Activated CD4-positive, alpha-beta T cell treated with anti-CD3 and anti-CD28 coated beads for 36 hours (primary cell): ENCODE measurements at regions not wholly inside any gene's neighbourhood (a gene's known extent, or its start where the extent isn't known, plus 50 kb on each side); places are given as distances from the start of the nearest gene placed in this dataset.

Experiments used
- ATAC-seq: fragments of 200-7000 bp; cut with Tn5 transposase; one replicate; pipeline ENCODE4 v1.10.0; 2021; ENCODE audit warnings: mild to moderate bottlenecking, moderate library complexity
- CTCF ChIA-PET: fragments of 350-600 bp; sonication (Branson Sonifier 250); formaldehyde crosslinking; loops from one replicate; lab custom pipeline; 2021; ENCODE audit warnings: antibody characterized with exemption; lab: Charles Lee
- POLR2A ChIA-PET: fragments of 350-600 bp; sonication (Branson Sonifier 250); formaldehyde crosslinking; loops from one replicate; lab custom pipeline; 2021; ENCODE audit warnings: antibody characterized with exemption, inconsistent platforms; lab: Charles Lee
- DNase-seq: peaks from one replicate; pipeline ENCODE4 v3.0.0-alpha.2; 2020
- H3K27ac Mint-ChIP-seq: one replicate; pipeline ENCODE4 v1.8.0; 2021; ENCODE audit warnings: mixed read lengths
- H3K27me3 Mint-ChIP-seq: one replicate; pipeline ENCODE4 v1.8.0; 2021; ENCODE audit warnings: mixed read lengths
- H3K36me3 Mint-ChIP-seq: one replicate; pipeline ENCODE4 v1.8.0; 2021; ENCODE audit warnings: low read depth, mixed read lengths
- H3K4me1 Mint-ChIP-seq: one replicate; pipeline ENCODE4 v1.8.0; 2021; ENCODE audit warnings: mixed read lengths
- H3K4me3 Mint-ChIP-seq: one replicate; pipeline ENCODE4 v1.8.0; 2021; ENCODE audit warnings: mild to moderate bottlenecking, moderate library complexity, mixed read lengths
- H3K9me3 Mint-ChIP-seq: one replicate; pipeline ENCODE4 v1.8.0; 2021; ENCODE audit warnings: low read depth, mixed read lengths
- intact Hi-C, 2 experiments: fragments of 100-400 bp; cut with DNase I in 1 of 2; cut with micrococcal nuclease in 1 of 2; formaldehyde crosslinking; loops; one replicate each; pipeline versions ENCODE4 v1.14.2 to v1.15.1; 2022 to 2024; cut with DNase I, micrococcal nuclease

- CTCF ChIA-PET: no interaction called here
- no peak overlapping the region for H3K27ac Mint-ChIP-seq
Observed at GRCh38 chr21:45350206-45350854, 54.6 kb upstream of the COL18A1 start.

GRCh38 chr21:45351061-45351460, 53.9 kb upstream of the COL18A1 start:
- CTCF ChIA-PET: no interaction called here
- no peak overlapping the region for H3K4me3 Mint-ChIP-seq
- H3K4me1 Mint-ChIP-seq: no peaks in the 10 kb centered on the region
- H3K27me3 Mint-ChIP-seq: peaks cover 10% of the 10 kb centered on the region
- POLR2A ChIA-PET: no interaction called here
- no peaks in the 10 kb centered on the region for H3K9me3 Mint-ChIP-seq
- H3K27ac Mint-ChIP-seq: no peak overlapping the region
- ATAC-seq (no peak), DNase-seq (no peak)
- intact Hi-C loops: no loop called here
- no peaks in the 10 kb centered on the region for H3K36me3 Mint-ChIP-seq

More at GRCh38 chr21:45350206-45350854, 54.6 kb upstream of the COL18A1 start:
- no peak for DNase-seq
- H3K4me1 Mint-ChIP-seq: no peaks in the 10 kb centered on the region
- intact Hi-C loops: no loop called here
- H3K4me3 Mint-ChIP-seq: no peak overlapping the region
- ATAC-seq: no peak
- peaks cover 4% of the 10 kb centered on the region for H3K27me3 Mint-ChIP-seq
- POLR2A ChIA-PET: no interaction called here
- no peaks in the 10 kb centered on the region for H3K9me3 Mint-ChIP-seq
- H3K36me3 Mint-ChIP-seq: no peaks in the 10 kb centered on the region

GRCh38 chr21:45351526-45352275, 53.3 kb upstream of the COL18A1 start:
- ChIA-PET CTCF (interaction anchor here (0.7 kb wide), 1 partner anchor 230 kb away, joined by 3 read pairs; no protein-coding TSS in a partner anchor), POLR2A (no interaction called here)
- intact Hi-C loops: no loop called here

GRCh38 chr21:45352621-45353139, 52.3 kb upstream of the COL18A1 start:
- Mint-ChIP-seq H3K27ac (no peak overlapping the region), H3K36me3 (no peaks in the 10 kb centered on the region), H3K4me3 (no peak overlapping the region), H3K27me3 (peaks cover 12% of the 10 kb centered on the region), H3K4me1 (no peaks in the 10 kb centered on the region), H3K9me3 (no peaks in the 10 kb centered on the region)
- no peak for ATAC-seq
- ChIA-PET CTCF (no interaction called here), POLR2A (no interaction called here)
- no peak for DNase-seq
- intact Hi-C loops: no loop called here

More at GRCh38 chr21:45351526-45352275, 53.3 kb upstream of the COL18A1 start:
- no peak overlapping the region for H3K4me3 Mint-ChIP-seq
- H3K4me1 Mint-ChIP-seq: no peaks in the 10 kb centered on the region
- ATAC-seq (no peak), DNase-seq (no peak)
- no peaks in the 10 kb centered on the region for H3K9me3 Mint-ChIP-seq
- H3K27me3 Mint-ChIP-seq: peaks cover 12% of the 10 kb centered on the region
- no peak overlapping the region for H3K27ac Mint-ChIP-seq
- no peaks in the 10 kb centered on the region for H3K36me3 Mint-ChIP-seq

GRCh38 chr21:45353200-45353599, 51.8 kb upstream of the COL18A1 start:
- CTCF ChIA-PET: no interaction called here
- Mint-ChIP-seq H3K4me1 (no peaks in the 10 kb centered on the region), H3K36me3 (no peaks in the 10 kb centered on the region), H3K9me3 (no peaks in the 10 kb centered on the region), H3K27me3 (peaks cover 12% of the 10 kb centered on the region), H3K27ac (no peak overlapping the region), H3K4me3 (no peak overlapping the region)
- no peak for DNase-seq
- POLR2A ChIA-PET: no interaction called here
- intact Hi-C loops: no loop called here
- no peak for ATAC-seq

- no peak for DNase-seq
- no peak for ATAC-seq
- intact Hi-C loops: no loop called here
- no peaks in the 10 kb centered on the region for H3K4me1 Mint-ChIP-seq
- POLR2A ChIA-PET: no interaction called here
- H3K9me3 Mint-ChIP-seq: no peaks in the 10 kb centered on the region
- peaks cover 12% of the 10 kb centered on the region for H3K27me3 Mint-ChIP-seq
- no peak overlapping the region for H3K4me3 Mint-ChIP-seq
- H3K36me3 Mint-ChIP-seq: no peaks in the 10 kb centered on the region
- CTCF ChIA-PET: no interaction called here
- H3K27ac Mint-ChIP-seq: no peak overlapping the region
Observed at GRCh38 chr21:45354970-45355369, 50.0 kb upstream of the COL18A1 start.
